ENCODE measurements at regions not wholly inside any gene's neighbourhood (a gene's known extent, or its start where the extent isn't known, plus 50 kb on each side); places are given as distances from the start of the nearest gene placed in this dataset.

- Mint-ChIP-seq H3K9me3 (peaks cover 0 to 8% (median 5%) of the 10 kb centered on the region in 7 donors), H3K27ac (no peak overlapping the region)
- H3K4me2 ChIP-seq (replicated peaks; ENCODE audit: extremely low read depth, low read length, poor library complexity, severe bottlenecking), result no peak overlapping the region
Measured at GRCh38 chr10:44675387-44675874, 235.7 kb upstream of the TMEM72 start.

GRCh38 chr10:44680764-44681163 lies 230.4 kb upstream of the TMEM72 start:
- H3K27ac ChIP-seq (ENCODE audit: low read depth in 1 of 2, low read length in 2 of 2), result no peak overlapping the region
- no peaks in the 10 kb centered on the region for H3K79me2 ChIP-seq (ENCODE audit: insufficient read depth, low read length)
- no peak for TF ChIP-seq CTCF (IDR thresholded peaks at IDR 0.05)
- no peak overlapping the region for H3K9ac ChIP-seq (ENCODE audit: insufficient read depth, low read length, poor library complexity, severe bottlenecking)
- H3K4me3 ChIP-seq (replicated peaks in 1 of 3; ENCODE audit: low read depth in 2 of 3, low read length in 3 of 3), result no peak overlapping the region
- no peaks in the 10 kb centered on the region for H3K4me1 ChIP-seq (ENCODE audit: control insufficient read depth in 1 of 2, insufficient read depth in 2 of 2, low read length in 2 of 2)
- H3K4me3 Mint-ChIP-seq, result no peak overlapping the region
- no peaks in the 10 kb centered on the region for H3K27me3 ChIP-seq (ENCODE audit: control insufficient read depth in 2 of 2, insufficient read depth in 2 of 2, low read length in 2 of 2)
- H2AFZ ChIP-seq (ENCODE audit: insufficient read depth, low read depth, low read length, poor library complexity, severe bottlenecking), result no peak overlapping the region
- no peak overlapping the region for H3K27ac Mint-ChIP-seq
- H3K27me3 Mint-ChIP-seq (ENCODE audit: low read depth in 3 of 3), result peaks cover 0 to 3% (median 0%) of the 10 kb centered on the region in 3 donors
- H3K36me3 Mint-ChIP-seq, result no peaks in the 10 kb centered on the region
- no peaks in the 10 kb centered on the region for H3K36me3 ChIP-seq (replicated peaks in 1 of 2; ENCODE audit: control insufficient read depth in 1 of 2, insufficient read depth in 2 of 2, low read length in 2 of 2)
- H3K9me3 Mint-ChIP-seq, result peaks cover 0 to 6% (median 2%) of the 10 kb centered on the region in 7 donors
- H3K4me2 ChIP-seq (replicated peaks; ENCODE audit: extremely low read depth, low read length, poor library complexity, severe bottlenecking), result no peak overlapping the region
- no peak for DNase-seq
- intact Hi-C loops (cut with micrococcal nuclease), result no loop called here
- no peaks in the 10 kb centered on the region for H4K20me1 ChIP-seq (ENCODE audit: insufficient read depth, low read length)
- WGBS (ENCODE audit: insufficient coverage), result 74% methylated on average over 4 of the region's 6 CpGs
- no peaks in the 10 kb centered on the region for H3K4me1 Mint-ChIP-seq
- H3K9me3 ChIP-seq (replicated peaks in 1 of 2; ENCODE audit: control insufficient read depth in 1 of 2, insufficient read depth in 1 of 2, low read length in 2 of 2), result no peaks in the 10 kb centered on the region

More at GRCh38 chr10:44675387-44675874, 235.7 kb upstream of the TMEM72 start:
- peaks cover 1 to 3% (median 2%) of the 10 kb centered on the region in 3 donors for H3K27me3 Mint-ChIP-seq (ENCODE audit: low read depth in 3 of 3)
- TF ChIP-seq CTCF (IDR thresholded peaks at IDR 0.05), result no peak
- DNase-seq, result no peak
- Histone ChIP-seq H3K9ac (ENCODE audit: insufficient read depth, low read length, poor library complexity, severe bottlenecking) (no peak overlapping the region), H3K4me3 (replicated peaks in 1 of 3; ENCODE audit: low read depth in 2 of 3, low read length in 3 of 3) (no peak overlapping the region), H2AFZ (ENCODE audit: insufficient read depth, low read depth, low read length, poor library complexity, severe bottlenecking) (no peak overlapping the region), H3K27me3 (ENCODE audit: control insufficient read depth in 2 of 2, insufficient read depth in 2 of 2, low read length in 2 of 2) (no peaks in the 10 kb centered on the region), H3K79me2 (ENCODE audit: insufficient read depth, low read length) (no peaks in the 10 kb centered on the region), H3K36me3 (replicated peaks in 1 of 2; ENCODE audit: control insufficient read depth in 1 of 2, insufficient read depth in 2 of 2, low read length in 2 of 2) (no peaks in the 10 kb centered on the region), H3K4me1 (ENCODE audit: control insufficient read depth in 1 of 2, insufficient read depth in 2 of 2, low read length in 2 of 2) (no peaks in the 10 kb centered on the region), H3K27ac (ENCODE audit: low read depth in 1 of 2, low read length in 2 of 2) (no peak overlapping the region), H3K9me3 (replicated peaks in 1 of 2; ENCODE audit: control insufficient read depth in 1 of 2, insufficient read depth in 1 of 2, low read length in 2 of 2) (no peaks in the 10 kb centered on the region), H4K20me1 (ENCODE audit: insufficient read depth, low read length) (no peaks in the 10 kb centered on the region)
- no peaks in the 10 kb centered on the region for H3K4me1 Mint-ChIP-seq
- H3K4me3 Mint-ChIP-seq, result no peak overlapping the region
- WGBS (ENCODE audit: insufficient coverage), result no CpG with 5 or more reads among the region's 2 CpGs
- H3K36me3 Mint-ChIP-seq, result no peaks in the 10 kb centered on the region
- intact Hi-C loops (cut with micrococcal nuclease), result no loop called here

Measured in CD14-positive monocyte (primary cell).